Endothelial cell of umbilical vein (primary cell): ENCODE measurements at regions not wholly inside any gene's neighbourhood (a gene's known extent, or its start where the extent isn't known, plus 50 kb on each side); places are given as distances from the start of the nearest gene placed in this dataset.

ENCODE experiments used
- BruUV-seq: library from RNA; stranded (reverse); fragments of 400-500 nt; replicated peaks from 2 replicates; lab custom pipeline; 2021; lab: Mats Ljungman, UMichigan
- CTCF ChIA-PET: fragments of 300-600, 350-600 bp; sonication (Branson Sonifier 250); formaldehyde crosslinking; loops from one replicate; lab custom pipeline; 2021; ENCODE audit warnings: antibody characterized with exemption, inconsistent platforms; lab: Charles Lee
- POLR2A ChIA-PET: fragments of 300-600, 350-600 bp; sonication (Branson Sonifier 250); formaldehyde crosslinking; loops from one replicate; lab custom pipeline; 2021; ENCODE audit warnings: antibody characterized with exemption, inconsistent platforms; lab: Charles Lee
- DNase-seq: peaks from one replicate; pipeline ENCODE4 v3.0.0-alpha.2; 2011; ENCODE audit warnings: low read depth, low spot score
- FAIRE-seq: peaks from 2 replicates; lab custom pipeline; 2011; peaks lifted over from hg19 to GRCh38; lab: Jason Lieb, UNC
- H2AFZ ChIP-seq: 2 replicates; pipeline ENCODE4 v1.6.0; 2012; ENCODE audit warnings: low read depth, low read length, control low read depth, inconsistent platforms
- H3K27ac ChIP-seq: 2 replicates; pipeline ENCODE4 v1.5.1; 2011; ENCODE audit warnings: low read depth, mild to moderate bottlenecking, control low read depth, low read length, moderate library complexity; ENCODE audit not compliant: insufficient read depth
- H3K27me3 ChIP-seq, 2 experiments: 2 replicates each; pipeline versions ENCODE4 v1.6.0 to v1.6.1; 2011; ENCODE audit warnings: low read length in 2 of 2, mixed read lengths in 1 of 2; ENCODE audit not compliant: control insufficient read depth in 2 of 2, insufficient read depth in 2 of 2
- H3K36me3 ChIP-seq, 2 experiments: 2 replicates in 1 of 2; 3 replicates in 1 of 2; pipeline ENCODE4 v1.5.1; 2011; ENCODE audit warnings: low read length in 2 of 2, mild to moderate bottlenecking in 1 of 2, moderate library complexity in 1 of 2; ENCODE audit not compliant: control insufficient read depth in 2 of 2, insufficient read depth in 2 of 2; ENCODE audit errors: extremely low read depth in 1 of 2
- H3K4me1 ChIP-seq: 3 replicates; pipeline ENCODE4 v1.5.1; 2011; ENCODE audit warnings: mild to moderate bottlenecking, low read length; ENCODE audit not compliant: control insufficient read depth, insufficient read depth; ENCODE audit errors: extremely low read depth
- H3K4me2 ChIP-seq: 2 replicates; pipeline ENCODE4 v1.6.1; 2011; ENCODE audit warnings: low read length, control low read depth, mixed read lengths; ENCODE audit not compliant: insufficient read depth
- H3K4me3 ChIP-seq, 3 experiments: fragments of 200-600 bp in 1 of 3; sonication (generic), shearing (Covaris generic) in 1 of 3; replicated peaks in 1 of 3; 2 replicates each; pipeline ENCODE4 v1.5.1; 2011 to 2016; ENCODE audit warnings: control low read depth in 3 of 3, low read length in 3 of 3, mild to moderate bottlenecking in 2 of 3, inconsistent platforms in 1 of 3, low read depth in 1 of 3, moderate library complexity in 1 of 3; ENCODE audit not compliant: insufficient read depth in 1 of 3
- H3K79me2 ChIP-seq: 2 replicates; pipeline ENCODE4 v1.6.0; 2012; ENCODE audit warnings: low read length, inconsistent platforms; ENCODE audit not compliant: control insufficient read depth, insufficient read depth
- H3K9ac ChIP-seq: replicated peaks from 2 replicates; pipeline ENCODE3; 2011; ENCODE audit warnings: low read length, control low read depth; ENCODE audit not compliant: insufficient read depth; ENCODE audit errors: extremely low read depth
- H3K9me1 ChIP-seq: replicated peaks from 3 replicates; pipeline ENCODE4 v1.6.0; 2011; ENCODE audit warnings: mild to moderate bottlenecking, low read length; ENCODE audit not compliant: control insufficient read depth, insufficient read depth; ENCODE audit errors: extremely low read depth
- H3K9me3 ChIP-seq: replicated peaks from 2 replicates; pipeline ENCODE4 v1.5.1; 2012; ENCODE audit warnings: low read length, inconsistent platforms; ENCODE audit not compliant: control insufficient read depth, insufficient read depth
- H4K20me1 ChIP-seq: replicated peaks from 2 replicates; pipeline ENCODE3; 2011; ENCODE audit warnings: mild to moderate bottlenecking, low read length; ENCODE audit not compliant: control insufficient read depth, insufficient read depth; ENCODE audit errors: extremely low read depth
- EZH2 ChIP-seq: IDR thresholded peaks from 2 replicates; pipeline ENCODE4 v1.6.1; 2012; ENCODE audit warnings: borderline replicate concordance, low read depth, mild to moderate bottlenecking, moderate library complexity, low read length, inconsistent platforms; ENCODE audit not compliant: severe bottlenecking
- FOS ChIP-seq: IDR thresholded peaks from 2 replicates; pipeline ENCODE4 v1.6.1; 2011; ENCODE audit warnings: mild to moderate bottlenecking, low read length, moderate library complexity, borderline replicate concordance; ENCODE audit not compliant: insufficient read depth
- GATA2 ChIP-seq: IDR thresholded peaks from 2 replicates; pipeline ENCODE4 v1.7.0; 2011; ENCODE audit warnings: low read depth, mild to moderate bottlenecking, moderate library complexity, mixed read lengths, low read length; ENCODE audit not compliant: insufficient read length, insufficient read depth
- JUN ChIP-seq: IDR thresholded peaks from 2 replicates; pipeline ENCODE4 v1.6.1; 2011; ENCODE audit warnings: borderline replicate concordance, low read depth; ENCODE audit not compliant: insufficient read length, insufficient read depth
- MYC ChIP-seq: IDR thresholded peaks from one replicate; pipeline ENCODE4 v1.6.1; 2011; ENCODE audit warnings: mild to moderate bottlenecking, low read depth, low read length
- POLR2A ChIP-seq: IDR thresholded peaks from 2 replicates; pipeline ENCODE4 v1.6.1; 2012; ENCODE audit warnings: low read depth, mild to moderate bottlenecking, control low read depth, low read length
- dilution Hi-C: fragments of 300-500 bp; cut with MboI; formaldehyde crosslinking; loops from one replicate; pipeline ENCODE4 v1.15.0; 2019; ENCODE audit warnings: low sequenced_read_pairs; ENCODE audit not compliant: extremely low pct_ligation_motif_present
- intact Hi-C: fragments of 100-400 bp; cut with micrococcal nuclease; formaldehyde crosslinking; loops from one replicate; pipeline ENCODE4 v1.10.0; 2022
- TF ChIP-seq, protein P1 (sequence below): IDR thresholded peaks from 2 replicates; pipeline ENCODE4 v1.6.1; 2011; ENCODE audit not compliant: insufficient read depth, insufficient read length
- TF ChIP-seq, protein P2 (sequence below), 2 donors: IDR thresholded peaks; 1 replicate in 1 of 2; 2 replicates in 1 of 2; pipeline ENCODE4 v1.5.1; 2011; ENCODE audit warnings: low read length in 2 of 2, mild to moderate bottlenecking in 2 of 2, moderate library complexity in 2 of 2, control low read depth in 1 of 2, inconsistent platforms in 1 of 2, low read depth in 1 of 2; ENCODE audit not compliant: insufficient read depth in 1 of 2; ENCODE audit errors: extremely low read depth in 1 of 2

DNA sequence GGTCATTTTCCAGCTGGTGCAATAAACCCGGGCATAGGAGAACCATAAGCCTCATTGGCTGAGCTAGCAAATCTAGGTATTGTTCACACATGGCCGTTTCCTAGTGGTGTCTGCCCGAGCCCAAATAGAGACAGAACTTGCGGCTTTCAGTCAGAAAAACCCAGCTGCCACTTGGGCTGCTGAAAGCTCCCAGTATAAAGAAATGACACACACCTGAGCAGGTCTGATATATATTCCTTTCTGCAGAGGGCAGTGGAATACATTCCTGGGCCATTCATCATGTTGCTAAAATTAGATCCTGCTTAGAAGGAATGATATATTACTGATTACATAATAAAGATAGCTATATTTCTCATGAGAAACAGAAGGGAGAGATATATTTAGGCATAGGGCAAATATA is 83.9 kb upstream of the IRX5 start:
- FAIRE-seq (no peak), DNase-seq (no peak)
- H3K4me1 ChIP-seq = no peaks in the 10 kb centered on the region
- H4K20me1 ChIP-seq = no peaks in the 10 kb centered on the region
- TF ChIP-seq, protein P1, sequence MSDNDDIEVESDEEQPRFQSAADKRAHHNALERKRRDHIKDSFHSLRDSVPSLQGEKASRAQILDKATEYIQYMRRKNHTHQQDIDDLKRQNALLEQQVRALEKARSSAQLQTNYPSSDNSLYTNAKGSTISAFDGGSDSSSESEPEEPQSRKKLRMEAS = no peak
- TF ChIP-seq, protein P2, sequence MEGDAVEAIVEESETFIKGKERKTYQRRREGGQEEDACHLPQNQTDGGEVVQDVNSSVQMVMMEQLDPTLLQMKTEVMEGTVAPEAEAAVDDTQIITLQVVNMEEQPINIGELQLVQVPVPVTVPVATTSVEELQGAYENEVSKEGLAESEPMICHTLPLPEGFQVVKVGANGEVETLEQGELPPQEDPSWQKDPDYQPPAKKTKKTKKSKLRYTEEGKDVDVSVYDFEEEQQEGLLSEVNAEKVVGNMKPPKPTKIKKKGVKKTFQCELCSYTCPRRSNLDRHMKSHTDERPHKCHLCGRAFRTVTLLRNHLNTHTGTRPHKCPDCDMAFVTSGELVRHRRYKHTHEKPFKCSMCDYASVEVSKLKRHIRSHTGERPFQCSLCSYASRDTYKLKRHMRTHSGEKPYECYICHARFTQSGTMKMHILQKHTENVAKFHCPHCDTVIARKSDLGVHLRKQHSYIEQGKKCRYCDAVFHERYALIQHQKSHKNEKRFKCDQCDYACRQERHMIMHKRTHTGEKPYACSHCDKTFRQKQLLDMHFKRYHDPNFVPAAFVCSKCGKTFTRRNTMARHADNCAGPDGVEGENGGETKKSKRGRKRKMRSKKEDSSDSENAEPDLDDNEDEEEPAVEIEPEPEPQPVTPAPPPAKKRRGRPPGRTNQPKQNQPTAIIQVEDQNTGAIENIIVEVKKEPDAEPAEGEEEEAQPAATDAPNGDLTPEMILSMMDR (IDR thresholded peaks at IDR 0.05; ENCODE audit: extremely low read depth in 1 of 2, insufficient read depth in 1 of 2, low read depth in 1 of 2, low read length in 2 of 2) = no peak
- TF ChIP-seq FOS = no peak
- TF ChIP-seq GATA2 = no peak
- no peak for TF ChIP-seq JUN
- TF ChIP-seq EZH2 = no peak
- no peak for TF ChIP-seq POLR2A
- TF ChIP-seq MYC = no peak
- no peaks in the 10 kb centered on the region for H3K27me3 ChIP-seq
- no peak overlapping the region for H2AFZ ChIP-seq
- no peak overlapping the region for H3K4me2 ChIP-seq
- CTCF ChIA-PET = interaction anchor here (0.6 kb wide), 1 partner anchor 16 kb away, joined by 3 read pairs; no protein-coding TSS in a partner anchor
- H3K9ac ChIP-seq = no peak overlapping the region
- H3K4me3 ChIP-seq = no peak overlapping the region
- intact Hi-C loops (no loop called here), dilution Hi-C loops (no loop called here)
- no peaks in the 10 kb centered on the region for H3K36me3 ChIP-seq
- POLR2A ChIA-PET = no interaction called here
- no TSS peak for BruUV-seq
- no peaks in the 10 kb centered on the region for H3K9me3 ChIP-seq
- no peak overlapping the region for H3K27ac ChIP-seq
- no peaks in the 10 kb centered on the region for H3K9me1 ChIP-seq
- H3K79me2 ChIP-seq = no peaks in the 10 kb centered on the region
